ENCODE measurements at regions not wholly inside any gene's neighbourhood (a gene's known extent, or its start where the extent isn't known, plus 50 kb on each side); places are given as distances from the start of the nearest gene placed in this dataset.

- TF ChIP-seq CTCF (IDR thresholded peaks at IDR 0.05; ENCODE audit: borderline replicate concordance, control extremely low read depth, extremely low read depth, insufficient read depth, missing control alignments), result no peak
- no peak for DNase-seq (ENCODE audit: low spot score)
- in situ Hi-C loops (cut with MboI; ENCODE audit: low sequenced_read_pairs, unreplicated experiment), result no loop called here
Measured at GRCh38 chr3:176526942-176527341, 670.3 kb downstream of the TBL1XR1 start.

GRCh38 chr3:176526225-176526624, 671.1 kb downstream of the TBL1XR1 start:
- in situ Hi-C loops (cut with MboI; ENCODE audit: low sequenced_read_pairs, unreplicated experiment), result no loop called here

GRCh38 chr3:176523114-176523513, 674.2 kb downstream of the TBL1XR1 start:
- in situ Hi-C loops (cut with MboI; ENCODE audit: low sequenced_read_pairs, unreplicated experiment), result no loop called here
- TF ChIP-seq CTCF (IDR thresholded peaks at IDR 0.05; ENCODE audit: borderline replicate concordance, control extremely low read depth, extremely low read depth, insufficient read depth, missing control alignments), result no peak
- no peak for DNase-seq (ENCODE audit: low spot score)

More at GRCh38 chr3:176526225-176526624, 671.1 kb downstream of the TBL1XR1 start:
- no peak for DNase-seq (ENCODE audit: low spot score)
- TF ChIP-seq CTCF (IDR thresholded peaks at IDR 0.05; ENCODE audit: borderline replicate concordance, control extremely low read depth, extremely low read depth, insufficient read depth, missing control alignments), result no peak

- in situ Hi-C loops (cut with MboI; ENCODE audit: low sequenced_read_pairs, unreplicated experiment), result no loop called here
- no peak for DNase-seq (ENCODE audit: low spot score)
- no peak for TF ChIP-seq CTCF (IDR thresholded peaks at IDR 0.05; ENCODE audit: borderline replicate concordance, control extremely low read depth, extremely low read depth, insufficient read depth, missing control alignments)
Measured at GRCh38 chr3:176522436-176522835, 674.8 kb downstream of the TBL1XR1 start.

- no peak for TF ChIP-seq CTCF (IDR thresholded peaks at IDR 0.05; ENCODE audit: borderline replicate concordance, control extremely low read depth, extremely low read depth, insufficient read depth, missing control alignments)
- in situ Hi-C loops (cut with MboI; ENCODE audit: low sequenced_read_pairs, unreplicated experiment), result no loop called here
- no peak for DNase-seq (ENCODE audit: low spot score)
Measured at GRCh38 chr3:176521531-176522175, 675.6 kb downstream of the TBL1XR1 start.

GRCh38 chr3:176514297-176514696, 683.0 kb downstream of the TBL1XR1 start:
- no peak for DNase-seq (ENCODE audit: low spot score)
- no peak for TF ChIP-seq CTCF (IDR thresholded peaks at IDR 0.05; ENCODE audit: borderline replicate concordance, control extremely low read depth, extremely low read depth, insufficient read depth, missing control alignments)
- in situ Hi-C loops (cut with MboI; ENCODE audit: low sequenced_read_pairs, unreplicated experiment), result no loop called here

All from GM13976 (cell line).